ENCODE measurements at regions not wholly inside any gene's neighbourhood (a gene's known extent, or its start where the extent isn't known, plus 50 kb on each side); places are given as distances from the start of the nearest gene placed in this dataset.
A peak's percentile ranks its signal among the peaks of the same experiment; 100 is the strongest.

DNA sequence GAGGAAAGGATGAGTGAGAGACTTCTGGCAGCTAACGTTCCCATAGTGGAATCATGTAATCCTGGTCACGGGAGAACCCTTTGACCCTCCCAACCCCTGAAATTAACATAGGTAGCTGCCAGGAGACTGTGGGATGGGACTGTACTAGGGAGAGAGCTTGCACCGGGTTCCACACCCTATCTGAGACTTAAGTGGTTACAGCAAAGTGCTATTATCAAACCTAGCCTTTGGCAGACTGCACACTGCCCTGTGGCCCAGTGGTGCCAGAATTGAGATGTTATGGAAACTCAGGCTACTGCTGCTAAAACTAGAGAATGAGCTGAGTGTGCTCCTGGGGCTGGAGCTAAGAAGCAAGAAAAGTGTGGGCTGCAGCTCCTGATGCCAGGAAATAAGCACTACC is 79.6 kb upstream of the PDC start:
- no peak for ATAC-seq
- TF ChIP-seq BACH2 (CRISPR knock-in tag; IDR thresholded peaks at IDR 0.05; ENCODE audit: borderline replicate concordance) = no peak
- no peak for TF ChIP-seq ZNF565 (CRISPR knock-in tag; conservative IDR thresholded peaks at IDR 0.05; ENCODE audit: low read depth)
- TF ChIP-seq OSR1 (CRISPR knock-in tag; IDR thresholded peaks at IDR 0.05) = no peak
- no peak for TF ChIP-seq TOX (CRISPR knock-in tag; IDR thresholded peaks at IDR 0.05; ENCODE audit: borderline replicate concordance)
- TF ChIP-seq, protein P1, sequence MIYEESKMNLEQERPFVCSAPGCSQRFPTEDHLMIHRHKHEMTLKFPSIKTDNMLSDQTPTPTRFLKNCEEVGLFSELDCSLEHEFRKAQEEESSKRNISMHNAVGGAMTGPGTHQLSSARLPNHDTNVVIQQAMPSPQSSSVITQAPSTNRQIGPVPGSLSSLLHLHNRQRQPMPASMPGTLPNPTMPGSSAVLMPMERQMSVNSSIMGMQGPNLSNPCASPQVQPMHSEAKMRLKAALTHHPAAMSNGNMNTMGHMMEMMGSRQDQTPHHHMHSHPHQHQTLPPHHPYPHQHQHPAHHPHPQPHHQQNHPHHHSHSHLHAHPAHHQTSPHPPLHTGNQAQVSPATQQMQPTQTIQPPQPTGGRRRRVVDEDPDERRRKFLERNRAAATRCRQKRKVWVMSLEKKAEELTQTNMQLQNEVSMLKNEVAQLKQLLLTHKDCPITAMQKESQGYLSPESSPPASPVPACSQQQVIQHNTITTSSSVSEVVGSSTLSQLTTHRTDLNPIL (CRISPR knock-in tag; IDR thresholded peaks at IDR 0.05; ENCODE audit: low read depth) = no peak
- no peak for TF ChIP-seq ARNTL (CRISPR knock-in tag; IDR thresholded peaks at IDR 0.05; ENCODE audit: borderline replicate concordance, low read depth)
- TF ChIP-seq, protein P2, sequence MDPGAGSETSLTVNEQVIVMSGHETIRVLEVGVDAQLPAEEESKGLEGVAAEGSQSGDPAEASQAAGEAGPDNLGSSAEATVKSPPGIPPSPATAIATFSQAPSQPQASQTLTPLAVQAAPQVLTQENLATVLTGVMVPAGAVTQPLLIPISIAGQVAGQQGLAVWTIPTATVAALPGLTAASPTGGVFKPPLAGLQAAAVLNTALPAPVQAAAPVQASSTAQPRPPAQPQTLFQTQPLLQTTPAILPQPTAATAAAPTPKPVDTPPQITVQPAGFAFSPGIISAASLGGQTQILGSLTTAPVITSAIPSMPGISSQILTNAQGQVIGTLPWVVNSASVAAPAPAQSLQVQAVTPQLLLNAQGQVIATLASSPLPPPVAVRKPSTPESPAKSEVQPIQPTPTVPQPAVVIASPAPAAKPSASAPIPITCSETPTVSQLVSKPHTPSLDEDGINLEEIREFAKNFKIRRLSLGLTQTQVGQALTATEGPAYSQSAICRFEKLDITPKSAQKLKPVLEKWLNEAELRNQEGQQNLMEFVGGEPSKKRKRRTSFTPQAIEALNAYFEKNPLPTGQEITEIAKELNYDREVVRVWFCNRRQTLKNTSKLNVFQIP (CRISPR knock-in tag; IDR thresholded peaks at IDR 0.05; ENCODE audit: borderline replicate concordance, low read depth) = no peak
- TF ChIP-seq, protein P3, sequence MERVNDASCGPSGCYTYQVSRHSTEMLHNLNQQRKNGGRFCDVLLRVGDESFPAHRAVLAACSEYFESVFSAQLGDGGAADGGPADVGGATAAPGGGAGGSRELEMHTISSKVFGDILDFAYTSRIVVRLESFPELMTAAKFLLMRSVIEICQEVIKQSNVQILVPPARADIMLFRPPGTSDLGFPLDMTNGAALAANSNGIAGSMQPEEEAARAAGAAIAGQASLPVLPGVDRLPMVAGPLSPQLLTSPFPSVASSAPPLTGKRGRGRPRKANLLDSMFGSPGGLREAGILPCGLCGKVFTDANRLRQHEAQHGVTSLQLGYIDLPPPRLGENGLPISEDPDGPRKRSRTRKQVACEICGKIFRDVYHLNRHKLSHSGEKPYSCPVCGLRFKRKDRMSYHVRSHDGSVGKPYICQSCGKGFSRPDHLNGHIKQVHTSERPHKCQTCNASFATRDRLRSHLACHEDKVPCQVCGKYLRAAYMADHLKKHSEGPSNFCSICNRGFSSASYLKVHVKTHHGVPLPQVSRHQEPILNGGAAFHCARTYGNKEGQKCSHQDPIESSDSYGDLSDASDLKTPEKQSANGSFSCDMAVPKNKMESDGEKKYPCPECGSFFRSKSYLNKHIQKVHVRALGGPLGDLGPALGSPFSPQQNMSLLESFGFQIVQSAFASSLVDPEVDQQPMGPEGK (CRISPR knock-in tag; IDR thresholded peaks at IDR 0.05; ENCODE audit: borderline replicate concordance) = no peak
- TF ChIP-seq, protein P4, sequence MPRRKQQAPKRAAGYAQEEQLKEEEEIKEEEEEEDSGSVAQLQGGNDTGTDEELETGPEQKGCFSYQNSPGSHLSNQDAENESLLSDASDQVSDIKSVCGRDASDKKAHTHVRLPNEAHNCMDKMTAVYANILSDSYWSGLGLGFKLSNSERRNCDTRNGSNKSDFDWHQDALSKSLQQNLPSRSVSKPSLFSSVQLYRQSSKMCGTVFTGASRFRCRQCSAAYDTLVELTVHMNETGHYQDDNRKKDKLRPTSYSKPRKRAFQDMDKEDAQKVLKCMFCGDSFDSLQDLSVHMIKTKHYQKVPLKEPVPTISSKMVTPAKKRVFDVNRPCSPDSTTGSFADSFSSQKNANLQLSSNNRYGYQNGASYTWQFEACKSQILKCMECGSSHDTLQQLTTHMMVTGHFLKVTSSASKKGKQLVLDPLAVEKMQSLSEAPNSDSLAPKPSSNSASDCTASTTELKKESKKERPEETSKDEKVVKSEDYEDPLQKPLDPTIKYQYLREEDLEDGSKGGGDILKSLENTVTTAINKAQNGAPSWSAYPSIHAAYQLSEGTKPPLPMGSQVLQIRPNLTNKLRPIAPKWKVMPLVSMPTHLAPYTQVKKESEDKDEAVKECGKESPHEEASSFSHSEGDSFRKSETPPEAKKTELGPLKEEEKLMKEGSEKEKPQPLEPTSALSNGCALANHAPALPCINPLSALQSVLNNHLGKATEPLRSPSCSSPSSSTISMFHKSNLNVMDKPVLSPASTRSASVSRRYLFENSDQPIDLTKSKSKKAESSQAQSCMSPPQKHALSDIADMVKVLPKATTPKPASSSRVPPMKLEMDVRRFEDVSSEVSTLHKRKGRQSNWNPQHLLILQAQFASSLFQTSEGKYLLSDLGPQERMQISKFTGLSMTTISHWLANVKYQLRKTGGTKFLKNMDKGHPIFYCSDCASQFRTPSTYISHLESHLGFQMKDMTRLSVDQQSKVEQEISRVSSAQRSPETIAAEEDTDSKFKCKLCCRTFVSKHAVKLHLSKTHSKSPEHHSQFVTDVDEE (CRISPR knock-in tag; IDR thresholded peaks at IDR 0.05) = no peak
- TF ChIP-seq ESRRG (CRISPR knock-in tag; IDR thresholded peaks at IDR 0.05) = no peak
- no peak for TF ChIP-seq GLIS3 (CRISPR knock-in tag; IDR thresholded peaks at IDR 0.05)
- no peak for TF ChIP-seq RARB (CRISPR knock-in tag; IDR thresholded peaks at IDR 0.05)
- no peak for TF ChIP-seq ZFP30 (CRISPR knock-in tag; IDR thresholded peaks at IDR 0.05)
- TF ChIP-seq PPARA (CRISPR knock-in tag; IDR thresholded peaks at IDR 0.05; ENCODE audit: borderline replicate concordance) = no peak
- no peak for TF ChIP-seq ISL1 (CRISPR knock-in tag; IDR thresholded peaks at IDR 0.05)

DNA sequence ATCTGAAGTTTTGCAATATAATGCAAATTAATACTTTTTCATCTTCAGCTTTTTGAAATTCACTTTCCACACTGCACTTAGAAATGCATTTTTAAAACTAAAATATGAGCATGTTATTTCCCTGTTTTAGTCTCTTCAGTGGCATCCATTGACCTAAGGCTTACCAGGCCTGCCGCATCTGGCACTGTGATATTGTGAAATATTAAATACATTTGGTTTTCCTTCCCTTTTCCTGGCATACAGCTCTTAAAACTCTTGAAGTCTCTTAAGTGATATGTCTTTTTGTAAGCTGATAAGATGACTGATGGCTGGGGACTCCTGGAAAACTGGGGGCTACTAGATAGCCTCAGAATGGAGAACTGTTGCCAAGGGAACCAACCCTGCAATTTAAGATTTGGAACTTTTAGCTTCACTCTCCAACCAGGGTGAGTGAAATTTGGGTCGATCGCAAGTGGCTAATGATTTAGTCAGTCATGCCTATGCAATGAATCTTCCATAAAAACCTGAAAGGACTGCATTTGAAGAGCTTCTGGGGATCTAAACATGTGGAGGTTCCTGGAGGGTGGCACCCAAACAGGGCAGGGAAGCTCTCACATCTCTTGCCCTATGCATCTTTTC is 75.5 kb upstream of the PDC start:
- TF ChIP-seq ZNF565 (CRISPR knock-in tag; conservative IDR thresholded peaks at IDR 0.05; ENCODE audit: low read depth) = no peak
- TF ChIP-seq PPARA (CRISPR knock-in tag; IDR thresholded peaks at IDR 0.05; ENCODE audit: borderline replicate concordance) = no peak
- TF ChIP-seq CSDC2 (CRISPR knock-in tag; IDR thresholded peaks at IDR 0.05) = no peak
- TF ChIP-seq BACH2 (CRISPR knock-in tag; IDR thresholded peaks at IDR 0.05; ENCODE audit: borderline replicate concordance) = no peak
- TF ChIP-seq, protein P5, sequence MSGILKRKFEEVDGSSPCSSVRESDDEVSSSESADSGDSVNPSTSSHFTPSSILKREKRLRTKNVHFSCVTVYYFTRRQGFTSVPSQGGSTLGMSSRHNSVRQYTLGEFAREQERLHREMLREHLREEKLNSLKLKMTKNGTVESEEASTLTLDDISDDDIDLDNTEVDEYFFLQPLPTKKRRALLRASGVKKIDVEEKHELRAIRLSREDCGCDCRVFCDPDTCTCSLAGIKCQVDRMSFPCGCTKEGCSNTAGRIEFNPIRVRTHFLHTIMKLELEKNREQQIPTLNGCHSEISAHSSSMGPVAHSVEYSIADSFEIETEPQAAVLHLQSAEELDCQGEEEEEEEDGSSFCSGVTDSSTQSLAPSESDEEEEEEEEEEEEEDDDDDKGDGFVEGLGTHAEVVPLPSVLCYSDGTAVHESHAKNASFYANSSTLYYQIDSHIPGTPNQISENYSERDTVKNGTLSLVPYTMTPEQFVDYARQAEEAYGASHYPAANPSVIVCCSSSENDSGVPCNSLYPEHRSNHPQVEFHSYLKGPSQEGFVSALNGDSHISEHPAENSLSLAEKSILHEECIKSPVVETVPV (CRISPR knock-in tag; IDR thresholded peaks at IDR 0.05) = no peak
- no peak for TF ChIP-seq ZFP3 (CRISPR knock-in tag; IDR thresholded peaks at IDR 0.05)
- TF ChIP-seq, protein P1 (CRISPR knock-in tag; IDR thresholded peaks at IDR 0.05; ENCODE audit: low read depth) = no peak
- no peak for TF ChIP-seq SNAI2 (CRISPR knock-in tag; IDR thresholded peaks at IDR 0.05)
- no peak for TF ChIP-seq ZNF70 (CRISPR knock-in tag; IDR thresholded peaks at IDR 0.05)
- TF ChIP-seq RARB (CRISPR knock-in tag; IDR thresholded peaks at IDR 0.05) = no peak
- TF ChIP-seq, protein P4 (CRISPR knock-in tag; IDR thresholded peaks at IDR 0.05) = no peak
- TF ChIP-seq TOX (CRISPR knock-in tag; IDR thresholded peaks at IDR 0.05; ENCODE audit: borderline replicate concordance) = no peak
- no peak for TF ChIP-seq ZC3H10 (CRISPR knock-in tag; IDR thresholded peaks at IDR 0.05)
- TF ChIP-seq ARNTL (CRISPR knock-in tag; IDR thresholded peaks at IDR 0.05; ENCODE audit: borderline replicate concordance, low read depth) = no peak
- ATAC-seq = peak; percentile 40
